Activated T-helper 1 cell treated with Interleukin-2 at 50 U/mL for 16 hours (primary cell): ENCODE measurements at regions not wholly inside any gene's neighbourhood (a gene's known extent, or its start where the extent isn't known, plus 50 kb on each side); places are given as distances from the start of the nearest gene placed in this dataset.

Source experiments
- DNase-seq: peaks from one replicate; pipeline ENCODE4 v3.0.0-alpha.2; 2020; ENCODE audit warnings: low read depth

- DNase-seq = no peak
These were observed 63.9 kb upstream of the GALNT9 start for GRCh38 chr12:132393245-132393795.

GRCh38 chr12:132392389-132393244, 63.2 kb upstream of the GALNT9 start:
- no peak for DNase-seq

GRCh38 chr12:132391326-132392041, 62.1 kb upstream of the GALNT9 start:
- DNase-seq = no peak

GRCh38 chr12:132390287-132391076, 61.1 kb upstream of the GALNT9 start:
- DNase-seq = no peak

GRCh38 chr12:132389526-132390286, 60.3 kb upstream of the GALNT9 start:
- DNase-seq = no peak

GRCh38 chr12:132389026-132389425, 59.6 kb upstream of the GALNT9 start:
- no peak for DNase-seq

GRCh38 chr12:132388379-132389015, 59.1 kb upstream of the GALNT9 start:
- no peak for DNase-seq

GRCh38 chr12:132386926-132387497, 57.6 kb upstream of the GALNT9 start:
- no peak for DNase-seq

GRCh38 chr12:132385923-132386751, 56.7 kb upstream of the GALNT9 start:
- no peak for DNase-seq

GRCh38 chr12:132384916-132385774, 55.8 kb upstream of the GALNT9 start:
- no peak for DNase-seq

- DNase-seq = no peak
These were observed 51.3 kb upstream of the GALNT9 start for GRCh38 chr12:132380641-132381040.

GRCh38 chr12:132379996-132380395, 50.6 kb upstream of the GALNT9 start:
- no peak for DNase-seq

- DNase-seq = no peak
These were observed 50.2 kb upstream of the GALNT9 start for GRCh38 chr12:132379576-132379975.
